HG03108 (cell line): ENCODE measurements at regions not wholly inside any gene's neighbourhood (a gene's known extent, or its start where the extent isn't known, plus 50 kb on each side); places are given as distances from the start of the nearest gene placed in this dataset.

Experiments
- ATAC-seq: cut with Tn5 transposase; IDR thresholded peaks from one replicate; pipeline ENCODE4 v1.9.1; 2021; ENCODE audit warnings: moderate library complexity; ENCODE audit not compliant: unreplicated experiment

- ATAC-seq = no peak
Measured at GRCh38 chr4:30837131-30837539, 117.0 kb downstream of the PCDH7 start.

DNA sequence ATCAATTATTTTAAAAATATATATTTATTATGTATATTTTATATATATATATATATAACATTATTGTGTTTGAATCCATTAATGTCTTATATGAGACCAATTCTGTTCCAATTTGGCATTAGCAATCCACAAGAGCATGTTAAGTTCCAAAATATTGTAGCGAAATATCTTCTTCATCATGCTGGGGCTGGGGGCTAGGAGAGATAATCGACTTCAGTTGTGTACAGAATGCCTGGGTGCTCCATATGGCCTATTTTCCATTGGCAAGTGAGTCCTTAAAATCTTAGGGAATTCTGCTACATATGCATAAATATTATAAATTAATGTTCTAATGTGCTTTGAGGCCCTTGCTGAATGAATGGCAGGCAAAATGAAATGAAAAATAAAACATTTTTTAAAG is 117.7 kb downstream of the PCDH7 start:
- no peak for ATAC-seq

GRCh38 chr4:30838331-30838730 is 118.2 kb downstream of the PCDH7 start:
- ATAC-seq = no peak

DNA sequence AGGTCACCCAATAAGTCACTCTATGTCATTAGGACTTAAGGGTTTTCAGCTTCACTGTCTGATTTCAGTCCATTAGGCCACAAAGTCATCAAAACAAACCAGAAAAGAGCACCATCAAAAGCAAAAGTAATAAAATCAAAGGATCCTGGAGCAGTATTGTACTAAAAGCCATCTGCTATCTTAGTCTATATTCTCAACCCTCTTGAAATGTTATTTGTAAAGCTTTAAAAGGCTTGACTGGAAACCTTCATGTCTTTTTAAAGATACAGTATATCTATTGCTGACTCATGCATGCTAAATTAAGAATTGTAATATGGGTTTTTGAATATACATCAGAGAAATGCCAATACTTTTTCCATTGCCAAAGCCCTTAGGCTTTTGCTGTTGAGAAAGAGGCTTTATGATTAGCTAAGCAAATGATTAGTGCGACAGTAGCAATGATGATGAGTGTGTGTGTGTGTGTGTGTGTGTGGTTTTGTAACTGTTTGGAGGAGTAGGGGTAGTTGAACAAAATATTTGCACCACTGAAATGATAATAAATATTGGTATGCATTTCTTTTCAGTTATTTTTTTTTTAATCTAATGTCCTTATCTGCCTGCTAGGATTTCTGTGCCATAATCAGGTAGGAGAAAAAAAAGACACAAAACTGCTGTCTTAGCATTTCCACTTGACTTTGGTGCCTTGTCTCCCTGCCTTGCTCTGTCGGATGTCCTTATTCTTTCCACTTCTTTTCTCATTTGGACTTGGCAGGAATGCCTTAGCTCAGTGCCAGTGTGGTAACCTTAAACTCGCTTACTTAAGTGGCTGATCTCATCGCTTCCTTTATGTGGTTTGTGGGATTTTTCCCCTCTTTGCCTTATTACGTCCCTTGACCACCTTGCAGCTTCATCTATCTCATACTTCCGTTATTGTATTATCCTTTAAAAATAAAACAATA is 119.7 kb downstream of the PCDH7 start:
- no peak for ATAC-seq

DNA sequence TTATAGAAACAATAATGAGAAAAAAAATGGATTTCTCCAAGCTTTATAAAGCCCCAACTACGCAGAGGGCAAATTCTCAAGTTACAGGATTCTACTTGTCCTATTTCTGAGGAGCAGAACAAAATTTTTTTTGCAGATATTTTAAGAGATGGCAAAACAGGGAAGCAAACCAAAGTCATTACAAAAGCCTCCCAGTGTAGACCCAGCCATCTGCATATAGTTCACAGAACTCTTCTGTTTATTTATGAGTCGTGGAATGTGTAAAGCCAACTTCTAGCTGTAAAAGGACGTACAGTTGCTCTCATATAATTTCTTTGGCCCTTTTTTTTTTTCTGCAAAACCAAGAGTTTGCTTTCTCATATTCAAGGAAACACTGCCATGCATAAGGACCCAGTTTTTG is 120.4 kb downstream of the PCDH7 start:
- no peak for ATAC-seq

GRCh38 chr4:30842142-30842541 is 122.0 kb downstream of the PCDH7 start:
- ATAC-seq = no peak

GRCh38 chr4:30842689-30843088 is 122.5 kb downstream of the PCDH7 start:
- no peak for ATAC-seq

DNA sequence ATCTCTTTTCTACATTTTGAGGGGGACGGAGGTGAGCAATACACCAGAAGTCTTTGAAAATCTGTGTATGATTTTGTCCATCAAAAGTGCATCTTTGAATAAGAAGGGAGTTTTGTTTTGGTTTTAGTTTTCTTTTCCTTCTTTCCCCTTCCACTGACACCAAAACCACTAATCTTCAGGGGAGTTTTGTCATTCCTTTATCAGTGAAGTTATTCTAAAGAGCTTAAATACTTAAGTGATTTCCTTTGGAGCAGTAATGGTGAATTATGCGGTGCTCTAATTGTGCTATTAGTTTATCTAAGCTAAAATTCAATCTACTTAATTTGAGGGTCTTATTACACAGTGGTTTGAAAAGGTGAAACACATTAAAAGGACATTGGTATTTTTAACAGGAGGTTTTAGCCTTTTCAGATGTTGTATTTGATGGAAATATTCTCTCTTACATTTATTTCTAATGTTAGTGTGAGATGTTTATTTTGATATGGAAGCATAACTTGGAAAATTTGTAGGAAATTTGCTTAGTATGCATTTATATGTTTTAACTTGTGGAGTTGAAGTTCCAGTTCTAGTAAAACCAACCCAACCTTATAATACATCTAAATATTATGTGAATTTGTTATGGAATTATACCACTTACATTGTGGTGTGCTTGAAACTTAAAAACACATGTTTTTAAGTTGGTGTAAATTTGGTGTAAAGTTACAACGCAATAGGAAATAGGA is 124.9 kb downstream of the PCDH7 start:
- no peak for ATAC-seq

DNA sequence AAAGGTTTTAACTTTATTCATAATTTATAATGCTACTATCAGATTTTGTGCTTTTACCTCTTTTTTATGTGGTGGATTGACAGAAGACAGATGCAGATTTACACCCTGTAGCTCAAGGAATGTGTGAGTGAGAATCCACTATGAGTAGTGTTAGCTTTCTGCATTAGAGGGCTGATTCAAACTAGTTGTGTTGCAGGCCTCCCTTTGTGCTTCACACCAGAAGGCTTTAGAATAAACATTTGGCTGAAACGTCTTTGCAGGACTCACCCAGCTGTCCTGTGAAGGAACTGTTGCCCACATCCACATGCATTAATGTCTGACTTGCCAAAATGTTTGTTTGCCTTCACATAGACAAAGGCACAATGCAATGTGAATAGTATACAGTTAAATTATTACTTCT is 127.0 kb downstream of the PCDH7 start:
- ATAC-seq = no peak

- ATAC-seq = no peak
Measured at GRCh38 chr4:30847958-30848357, 127.8 kb downstream of the PCDH7 start.

DNA sequence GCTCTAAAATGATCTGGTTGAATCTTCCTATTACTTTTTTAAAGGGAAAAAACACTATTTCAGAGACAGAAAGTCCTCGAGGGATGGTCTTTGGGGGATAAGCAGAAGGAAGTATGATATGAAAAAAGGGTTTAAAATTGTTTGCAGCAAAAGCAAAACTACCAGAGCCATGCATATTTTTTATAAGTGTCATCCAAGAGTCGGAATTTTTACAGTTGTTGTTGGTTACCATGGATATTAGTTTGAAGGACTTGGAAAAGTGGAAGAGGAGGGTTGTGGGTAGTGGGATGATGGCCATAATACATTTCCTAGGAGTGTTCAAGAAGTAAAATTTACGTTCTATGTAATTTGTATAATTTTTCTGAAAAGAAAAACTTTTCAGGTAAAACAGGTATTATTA is 134.4 kb downstream of the PCDH7 start:
- no peak for ATAC-seq

DNA sequence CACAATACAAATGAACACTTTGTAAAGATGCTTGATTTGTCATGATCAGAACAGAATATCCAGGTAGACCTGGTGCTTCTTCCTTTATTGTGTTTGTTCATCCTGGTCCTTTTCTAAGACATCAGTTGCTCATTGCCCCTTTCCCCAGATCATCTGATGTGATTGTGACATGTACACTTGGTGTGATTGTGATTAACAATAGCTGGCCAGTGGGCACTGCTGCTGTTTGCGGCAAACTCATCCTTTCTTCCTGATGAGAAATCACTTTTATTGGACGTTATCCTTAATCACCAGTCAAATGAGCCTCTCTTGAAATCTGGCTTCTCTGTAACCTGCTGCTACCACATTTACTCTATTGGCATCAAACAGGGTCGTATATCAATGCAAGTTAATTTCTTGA is 135.1 kb downstream of the PCDH7 start:
- no peak for ATAC-seq

- no peak for ATAC-seq
Measured at GRCh38 chr4:30856795-30857564, 136.8 kb downstream of the PCDH7 start.

DNA sequence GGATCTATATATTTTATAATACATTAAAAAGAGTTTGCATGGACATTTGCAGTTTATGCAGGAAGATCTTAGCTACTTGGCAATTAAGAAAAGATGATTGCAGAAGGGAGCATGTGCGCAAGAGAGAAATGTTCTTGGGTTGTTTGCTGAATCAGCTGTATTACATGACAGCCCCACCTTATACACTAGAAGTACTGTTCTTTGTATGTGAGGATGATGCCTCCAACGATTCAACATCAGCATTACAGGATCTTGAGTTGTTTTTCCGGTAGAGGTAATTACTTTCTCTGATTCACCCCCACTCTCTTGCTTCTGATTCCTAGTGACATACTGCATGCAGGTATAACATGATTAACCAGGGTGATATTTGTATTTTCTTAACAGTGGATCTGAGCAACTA is 140.8 kb downstream of the PCDH7 start:
- no peak for ATAC-seq

DNA sequence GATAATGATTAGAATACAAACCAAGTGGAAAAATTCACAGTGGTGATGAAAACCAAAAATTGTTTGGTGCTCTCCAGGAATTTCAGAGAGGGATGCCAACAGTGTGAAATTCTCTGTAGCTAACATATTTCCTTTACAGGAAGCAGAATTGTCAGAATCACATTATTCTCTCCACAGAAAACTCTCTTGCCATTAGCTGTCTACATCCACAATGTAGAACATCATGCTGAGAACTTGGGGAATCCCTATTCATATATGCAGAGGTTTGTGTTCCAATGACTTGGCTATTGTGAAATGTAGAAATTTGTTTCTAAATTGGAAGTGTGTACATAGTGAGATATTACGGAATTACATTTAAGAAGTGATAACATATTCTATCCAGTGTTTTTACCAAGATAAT is 142.0 kb downstream of the PCDH7 start:
- no peak for ATAC-seq

DNA sequence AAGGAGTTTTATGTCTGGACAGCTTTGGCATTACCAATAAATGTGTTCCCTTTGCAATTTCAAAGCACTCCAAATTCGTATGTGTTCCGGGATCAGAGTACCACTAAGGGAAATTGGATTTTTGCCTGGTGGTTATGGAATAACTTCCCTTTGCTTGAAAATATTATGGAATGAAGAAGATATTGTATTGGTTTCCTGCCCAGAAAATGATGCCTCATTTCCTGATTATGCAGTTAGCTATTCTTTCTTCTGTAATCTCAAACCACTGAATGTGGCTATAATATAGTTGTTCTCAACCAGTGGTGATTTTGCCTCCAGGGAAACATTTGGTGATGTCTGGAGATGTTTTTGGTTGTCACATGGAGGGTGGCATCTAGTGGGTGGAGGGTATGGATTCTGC is 142.9 kb downstream of the PCDH7 start:
- ATAC-seq = no peak

DNA sequence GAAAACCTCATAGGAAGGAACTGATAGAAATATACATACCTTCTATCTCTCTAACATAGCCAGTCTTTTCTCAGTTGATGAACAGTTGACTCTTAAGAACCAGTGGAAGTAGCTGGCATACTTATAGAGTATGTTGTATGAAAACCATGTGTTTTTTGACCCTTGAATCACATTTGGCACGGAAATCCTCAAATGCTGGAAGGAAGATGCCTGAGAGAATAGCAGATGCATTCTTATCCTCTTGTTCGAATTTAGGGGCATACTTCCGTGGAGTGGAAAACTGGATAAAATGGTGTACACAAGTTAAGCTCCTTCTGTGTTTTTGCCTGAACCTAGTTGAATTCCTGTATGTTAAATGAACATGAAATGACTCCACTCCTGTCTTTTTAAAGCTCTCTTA is 145.5 kb downstream of the PCDH7 start:
- no peak for ATAC-seq

- ATAC-seq = no peak
Measured at GRCh38 chr4:30866346-30866745, 146.2 kb downstream of the PCDH7 start.

- ATAC-seq = no peak
Measured at GRCh38 chr4:30866907-30867306, 146.7 kb downstream of the PCDH7 start.

- no peak for ATAC-seq
Measured at GRCh38 chr4:30867427-30867826, 147.3 kb downstream of the PCDH7 start.

GRCh38 chr4:30868111-30868895 is 148.1 kb downstream of the PCDH7 start:
- ATAC-seq = no peak
